ENCODE measurements at regions not wholly inside any gene's neighbourhood (a gene's known extent, or its start where the extent isn't known, plus 50 kb on each side); places are given as distances from the start of the nearest gene placed in this dataset.

DNA sequence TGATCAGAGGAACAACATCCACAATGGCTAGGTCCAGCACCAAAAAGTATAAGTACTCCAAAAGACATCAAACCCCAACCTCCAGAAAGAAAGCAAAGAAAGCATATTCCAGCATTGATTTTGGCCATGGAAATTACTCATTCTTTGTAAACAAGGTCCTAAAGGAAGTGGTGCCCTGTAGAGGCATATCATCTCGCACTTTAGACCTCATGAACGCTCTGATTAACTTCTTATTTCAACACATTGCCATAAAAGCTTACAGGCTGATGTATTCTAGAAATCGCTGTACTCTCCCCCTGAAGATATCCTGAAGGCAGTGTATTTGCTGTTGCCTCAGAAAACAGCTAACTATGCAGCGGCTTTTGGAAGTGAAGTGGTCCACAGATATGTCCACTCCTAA is 82.7 kb upstream of the TNPO1 start:
- H3K56ac ChIP-seq (ENCODE audit: insufficient read length, low read depth, low read length): no peak overlapping the region
- H2BK120ac ChIP-seq (ENCODE audit: low read depth, low read length, poor library complexity, severe bottlenecking): no peak overlapping the region
- DNase-seq: no peak
- H3K18ac ChIP-seq (ENCODE audit: insufficient read length, low read depth, low read length): no peak overlapping the region
- no peak overlapping the region for H2BK12ac ChIP-seq (ENCODE audit: insufficient read length, low read depth, low read length)
- no peaks in the 10 kb centered on the region; a peak in 2 of 7 replicates for H3K36me3 Mint-ChIP-seq (ENCODE audit: insufficient read depth in 1 of 3, low read depth in 3 of 3)
- H3K9me3 ChIP-seq (ENCODE audit: control insufficient read depth, low read depth, low read length): no peaks in the 10 kb centered on the region
- H3K9me3 Mint-ChIP-seq: peaks cover 9 to 11% of the 10 kb centered on the region in 2 experiments; a peak in 4 of 5 replicates
- no peak overlapping the region for H2AK5ac ChIP-seq (ENCODE audit: insufficient read length, low read length)
- H3K23me2 ChIP-seq (ENCODE audit: insufficient read length, low read depth, low read length, poor library complexity, severe bottlenecking): no peaks in the 10 kb centered on the region
- no peak overlapping the region for H4K5ac ChIP-seq (ENCODE audit: insufficient read length, low read depth, low read length)
- H2BK20ac ChIP-seq (ENCODE audit: low read depth, low read length, poor library complexity, severe bottlenecking): no peak overlapping the region
- no peak overlapping the region for H3K27ac ChIP-seq (ENCODE audit: insufficient read length, low read depth, low read length)
- no peak for TF ChIP-seq CTCF (conservative IDR thresholded peaks at IDR 0.05)
- no peak overlapping the region for H3K23ac ChIP-seq (ENCODE audit: insufficient read length, low read depth, low read length)
- H3K27me3 ChIP-seq (ENCODE audit: insufficient read depth, low read length): no peaks in the 10 kb centered on the region
- H4K8ac ChIP-seq (replicated peaks; ENCODE audit: insufficient read length, low read depth, low read length): no peak overlapping the region
- WGBS (ENCODE audit: extremely low coverage, insufficient read length, low lambda C conversion rate): no CpG with 5 or more reads among the region's 4 CpGs
- no peak overlapping the region for H3K14ac ChIP-seq (ENCODE audit: insufficient read depth, low read length)
- H3K9ac ChIP-seq (ENCODE audit: extremely low read depth, insufficient read length, low read length): no peak overlapping the region
- H3K4ac ChIP-seq (ENCODE audit: low read depth, low read length): no peak overlapping the region
- no peak overlapping the region for H3K4me3 Mint-ChIP-seq
- H4K91ac ChIP-seq (ENCODE audit: insufficient read length, low read depth, low read length): no peak overlapping the region
- H3K79me1 ChIP-seq (ENCODE audit: insufficient read depth, low read depth, low read length, poor library complexity, severe bottlenecking): no peaks in the 10 kb centered on the region
- no peak overlapping the region for H3K27ac Mint-ChIP-seq
- no peaks in the 10 kb centered on the region for H4K20me1 ChIP-seq (ENCODE audit: control insufficient read depth, insufficient read depth, insufficient read length)
- no peaks in the 10 kb centered on the region for H3K79me2 ChIP-seq (ENCODE audit: insufficient read depth, low read length)
- no peak overlapping the region for H2BK15ac ChIP-seq (ENCODE audit: low read depth, low read length)
- no peak overlapping the region for H3K4me2 ChIP-seq (ENCODE audit: insufficient read depth, insufficient read length, low read length)
- H3K27me3 Mint-ChIP-seq (ENCODE audit: low read depth): no peaks in the 10 kb centered on the region; the same call in none of the 2 replicates
- H2AFZ ChIP-seq (ENCODE audit: low read length): no peak overlapping the region
- H3T11ph ChIP-seq (ENCODE audit: low read length): no peak overlapping the region
- H3K4me1 Mint-ChIP-seq: no peaks in the 10 kb centered on the region
- H3K4me1 ChIP-seq (ENCODE audit: insufficient read depth, low read length): no peaks in the 10 kb centered on the region
- H2BK5ac ChIP-seq (ENCODE audit: insufficient read length, low read length): no peak overlapping the region

All from H9 (cell line).